Endometrium (tissue), 2 donors: ENCODE measurements at regions not wholly inside any gene's neighbourhood (a gene's known extent, or its start where the extent isn't known, plus 50 kb on each side); places are given as distances from the start of the nearest gene placed in this dataset.

Experiments
- FAIRE-seq: peaks from 2 replicates; lab custom pipeline; 2012; peaks lifted over from hg19 to GRCh38; lab: Jason Lieb, UNC
- donor health status: control.
- donor health status: control.

DNA sequence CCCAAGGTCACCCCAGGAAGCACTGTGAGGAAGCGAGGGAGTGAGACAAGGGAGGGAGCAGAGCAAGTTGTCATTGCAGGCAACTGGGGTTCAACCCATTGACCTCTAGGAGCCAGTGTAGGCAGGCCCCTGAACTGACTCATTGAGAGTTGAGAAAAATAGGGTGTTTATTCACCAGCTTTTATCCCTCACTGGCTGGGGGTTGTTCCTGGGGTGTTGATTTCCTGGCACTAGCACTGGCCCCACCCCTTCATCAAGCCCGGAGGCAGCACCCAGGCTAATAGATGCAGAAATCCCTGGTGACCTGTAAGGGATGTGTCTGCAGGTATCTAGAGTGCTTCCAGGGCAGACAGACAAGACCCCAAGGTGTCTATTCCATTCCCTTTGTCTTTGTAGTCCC lies 183.9 kb downstream of the ARRDC4 start:
- no peak for FAIRE-seq

DNA sequence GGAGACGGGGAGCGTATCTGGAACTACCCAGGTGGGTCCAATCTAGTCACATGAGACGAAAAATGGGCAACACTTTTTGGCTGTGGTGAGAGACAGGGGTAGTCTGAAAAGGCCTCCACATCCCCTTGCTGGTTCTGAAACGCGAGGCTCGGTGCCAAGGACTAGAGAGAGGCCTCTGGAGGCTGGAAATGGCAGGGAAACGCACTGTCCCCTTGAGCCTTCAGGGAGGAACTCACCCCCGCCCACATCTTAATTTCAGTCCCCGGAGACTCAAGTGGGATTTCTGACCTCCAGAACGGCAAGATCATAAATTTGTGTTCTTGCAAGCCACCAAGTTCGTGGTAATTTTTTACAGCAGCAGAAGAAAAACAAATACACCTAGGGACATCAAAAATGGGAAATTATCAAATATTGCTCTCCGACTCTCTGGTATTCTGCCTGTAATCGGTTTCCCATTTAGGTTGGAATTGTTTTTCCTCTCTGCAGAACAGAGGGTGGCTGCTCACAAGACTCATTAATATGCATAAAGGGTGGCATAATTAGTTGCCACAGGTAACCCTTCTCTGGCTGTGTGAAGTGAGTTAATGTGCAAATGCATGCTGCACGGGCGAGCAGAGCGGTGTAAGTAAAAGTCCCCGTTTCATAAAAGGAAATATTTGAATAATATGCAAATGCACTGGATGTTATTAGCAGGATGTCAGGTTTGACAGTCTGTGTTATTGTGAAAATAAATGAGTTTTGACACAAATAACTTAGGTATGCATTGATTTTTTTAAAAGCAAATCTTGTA lies 185.7 kb downstream of the ARRDC4 start:
- no peak for FAIRE-seq

DNA sequence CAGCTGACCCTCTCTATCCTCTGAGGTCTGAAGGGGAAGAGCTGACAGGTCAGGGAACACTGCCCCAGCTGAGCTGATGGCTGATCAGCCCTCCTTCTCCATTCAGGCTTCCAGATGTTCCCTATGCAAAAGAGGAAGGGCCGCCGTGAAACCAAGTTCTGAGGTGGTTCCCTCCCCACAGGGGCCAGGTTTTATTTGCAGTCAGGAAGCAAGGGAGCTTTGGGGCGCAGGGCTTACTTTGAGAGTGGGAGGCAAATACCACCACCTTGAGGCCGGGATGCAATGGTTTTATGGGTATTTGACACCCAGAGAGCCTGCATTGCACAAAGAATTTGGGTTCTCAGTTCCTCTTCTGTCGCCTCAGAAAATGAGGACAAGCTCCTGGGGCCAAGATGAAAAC lies 186.9 kb downstream of the ARRDC4 start:
- FAIRE-seq: no peak

DNA sequence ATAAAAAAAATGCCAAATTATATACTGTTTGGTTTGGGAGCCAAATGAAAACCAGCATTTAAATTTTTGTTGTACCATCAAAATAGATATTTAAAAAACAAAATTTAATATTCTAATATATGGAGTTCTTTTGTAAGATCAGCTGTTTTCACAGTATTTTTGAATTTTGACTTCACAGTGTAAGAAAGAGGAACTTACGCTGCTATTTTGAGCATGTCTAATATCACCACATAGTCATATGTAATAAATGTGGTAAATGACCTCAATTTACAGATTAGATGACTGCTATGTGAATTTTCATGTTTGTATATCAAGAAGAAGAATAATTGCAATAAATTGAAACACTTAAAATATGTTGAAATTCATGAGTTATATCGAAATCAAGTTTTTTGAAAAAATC lies 189.6 kb downstream of the ARRDC4 start:
- no peak for FAIRE-seq

DNA sequence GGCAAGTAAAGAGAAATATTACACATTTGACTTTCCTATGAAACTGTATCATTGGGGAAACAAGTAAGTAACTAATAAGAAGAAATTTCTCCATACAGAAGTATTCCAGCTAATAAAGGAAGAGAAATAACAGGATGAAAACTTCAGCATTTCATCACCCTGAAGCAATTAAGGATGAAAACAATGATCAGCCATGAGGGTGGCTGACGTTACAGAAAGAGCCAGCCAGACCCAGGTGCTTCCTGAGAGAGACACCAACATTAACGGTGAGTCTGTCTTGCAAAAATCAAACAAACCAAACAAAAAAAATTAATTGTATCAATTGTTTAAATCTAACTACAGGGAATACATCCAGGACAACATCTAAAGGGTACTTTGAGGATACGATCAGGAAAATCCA lies 190.0 kb downstream of the ARRDC4 start:
- no peak for FAIRE-seq

DNA sequence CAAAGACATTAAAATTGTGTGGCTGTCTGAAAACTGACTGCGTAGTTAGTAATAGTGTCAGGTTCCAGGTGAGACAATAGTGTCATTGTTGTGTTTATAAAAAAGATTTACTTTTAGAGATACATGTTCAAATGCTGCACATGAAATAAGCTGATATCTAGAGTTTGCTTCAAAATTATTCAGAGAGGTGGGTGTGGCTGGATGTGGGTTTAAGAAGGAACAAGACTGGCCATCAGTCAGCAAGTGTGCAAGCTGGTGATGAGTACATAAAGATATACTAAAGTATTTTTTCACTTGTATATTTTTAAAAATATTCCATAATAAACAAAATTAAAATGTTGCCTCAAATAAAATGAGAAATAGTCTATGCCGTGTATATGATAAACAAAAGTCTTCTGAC lies 190.6 kb downstream of the ARRDC4 start:
- FAIRE-seq: no peak

DNA sequence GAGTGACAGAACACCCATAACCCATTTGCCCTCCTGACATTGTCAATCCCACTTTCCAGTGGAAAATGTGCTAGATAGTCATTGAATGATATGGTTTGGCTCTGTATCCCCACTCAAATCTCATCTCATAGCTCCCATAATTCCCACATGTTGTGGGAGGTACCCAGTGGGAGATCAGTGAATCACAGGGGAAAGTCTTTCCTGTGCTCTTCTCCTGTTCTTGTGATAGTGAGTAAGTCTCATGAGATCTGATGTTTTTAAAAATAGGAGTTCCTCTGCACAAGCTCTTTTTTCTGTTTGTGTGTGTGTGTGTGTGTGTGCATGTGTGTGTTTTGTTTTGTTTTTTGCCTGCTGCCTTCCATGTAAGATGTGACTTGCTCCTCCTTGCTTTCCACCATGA lies 191.7 kb downstream of the ARRDC4 start:
- FAIRE-seq: no peak

DNA sequence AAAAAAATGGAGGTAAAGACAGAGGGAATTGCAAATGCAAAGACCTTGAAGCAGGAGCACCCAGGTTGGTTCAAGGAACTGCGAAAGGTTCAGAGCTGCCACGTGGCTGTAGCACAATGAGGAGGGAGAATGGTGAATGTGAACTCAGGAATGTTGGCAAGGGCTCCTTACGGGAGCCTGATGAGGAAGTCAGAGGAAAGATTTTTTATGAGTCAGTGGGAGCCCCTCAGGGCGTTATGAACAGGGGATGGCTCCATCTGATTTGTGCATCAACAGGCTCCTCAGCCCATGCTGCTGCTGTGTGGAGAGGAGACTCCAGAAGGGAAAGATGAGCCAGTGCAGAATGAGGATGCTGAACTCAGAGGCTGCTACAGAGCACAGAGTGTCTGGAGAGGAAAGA lies 194.4 kb downstream of the ARRDC4 start:
- FAIRE-seq: no peak

DNA sequence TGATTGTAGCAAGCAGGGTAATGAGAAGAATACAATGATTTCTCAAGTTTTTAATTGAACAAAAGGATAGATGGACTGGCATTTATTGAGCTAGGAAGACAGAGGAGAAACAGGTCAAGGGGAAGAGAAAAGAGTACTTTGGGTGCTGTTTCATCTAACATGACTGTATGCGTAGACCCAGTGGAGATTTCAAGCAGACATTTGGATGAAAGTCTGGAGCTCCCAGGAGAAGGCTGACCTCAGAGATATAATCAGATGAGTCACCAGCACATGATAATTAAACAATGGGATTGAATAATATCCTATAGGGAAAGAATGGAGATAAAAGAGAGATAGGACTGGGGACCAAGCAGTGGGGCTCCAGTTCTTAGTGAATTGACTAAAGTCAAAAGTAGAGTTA lies 194.9 kb downstream of the ARRDC4 start:
- no peak for FAIRE-seq

DNA sequence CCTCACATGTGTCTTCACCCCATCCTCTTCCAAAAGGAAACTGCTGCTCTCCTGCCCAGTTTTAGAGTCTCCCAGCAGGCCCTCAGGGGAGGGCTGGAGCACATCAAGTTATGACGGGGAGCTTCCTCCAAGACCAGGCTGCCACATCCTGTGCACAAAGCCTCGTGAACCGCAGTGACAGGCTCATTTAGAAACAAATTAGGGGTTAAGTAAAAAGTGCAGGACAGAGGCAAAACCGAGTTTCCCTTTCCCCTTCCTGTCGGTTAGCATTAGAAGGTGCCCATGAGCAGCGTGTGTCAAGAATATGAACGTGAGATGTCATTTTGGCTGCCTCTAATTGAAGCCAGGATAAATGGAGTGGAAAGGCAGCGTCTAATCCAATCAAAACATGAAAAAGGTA lies 199.7 kb downstream of the ARRDC4 start:
- FAIRE-seq: no peak

DNA sequence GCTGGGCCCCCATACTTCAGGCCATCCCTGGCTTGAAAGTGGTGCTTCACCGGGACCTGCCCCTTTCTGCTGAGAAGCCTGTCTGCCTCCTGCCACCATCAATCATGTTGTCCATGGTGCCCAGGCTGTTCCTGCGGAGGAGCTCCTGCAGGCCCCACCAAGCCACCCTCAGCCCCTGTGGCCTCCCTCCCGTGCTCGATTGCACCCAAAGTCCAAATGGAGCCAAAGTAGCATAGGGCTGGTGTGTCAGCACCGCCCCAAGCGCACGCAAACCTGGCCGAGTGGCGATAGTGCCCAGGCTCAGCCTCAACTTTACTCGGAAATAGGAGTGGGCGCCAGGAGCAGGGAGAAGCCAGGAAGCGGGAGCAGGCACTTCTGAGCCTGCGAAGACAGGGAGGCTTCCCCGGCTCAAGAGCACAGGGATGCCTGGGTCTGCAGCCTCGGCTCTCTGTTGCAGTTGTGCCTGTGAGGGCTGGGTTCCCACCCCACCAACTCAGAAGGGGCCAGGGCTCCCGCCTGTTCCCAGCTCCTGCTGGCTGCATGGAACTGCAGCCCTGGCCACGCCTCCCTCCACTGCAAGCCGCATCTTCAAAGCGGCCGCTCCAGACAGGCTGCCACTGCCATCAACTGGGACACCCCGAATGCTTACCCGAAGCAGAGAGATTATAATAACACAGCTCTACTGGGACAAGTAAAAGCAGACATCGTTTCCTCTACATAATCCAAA lies 203.0 kb downstream of the ARRDC4 start:
- no peak for FAIRE-seq

DNA sequence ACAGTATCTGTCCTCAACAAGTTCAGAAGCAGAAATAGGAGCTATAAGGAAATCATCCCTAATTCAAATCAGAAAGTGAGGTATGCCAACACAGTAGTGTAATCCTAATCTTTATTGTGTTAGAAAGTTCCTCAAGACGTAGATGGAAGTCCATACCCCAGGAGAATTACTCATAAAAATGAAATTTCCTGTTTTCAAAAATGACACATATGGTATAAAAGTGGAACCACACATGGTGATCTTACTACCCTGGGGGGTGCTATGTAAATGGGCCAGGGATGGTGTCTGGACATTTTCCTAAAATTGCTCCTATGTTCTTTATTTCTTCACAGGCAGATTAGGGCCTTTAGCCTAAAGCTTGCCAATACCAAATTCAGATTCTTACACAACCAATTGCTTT lies 204.1 kb downstream of the ARRDC4 start:
- FAIRE-seq: no peak

DNA sequence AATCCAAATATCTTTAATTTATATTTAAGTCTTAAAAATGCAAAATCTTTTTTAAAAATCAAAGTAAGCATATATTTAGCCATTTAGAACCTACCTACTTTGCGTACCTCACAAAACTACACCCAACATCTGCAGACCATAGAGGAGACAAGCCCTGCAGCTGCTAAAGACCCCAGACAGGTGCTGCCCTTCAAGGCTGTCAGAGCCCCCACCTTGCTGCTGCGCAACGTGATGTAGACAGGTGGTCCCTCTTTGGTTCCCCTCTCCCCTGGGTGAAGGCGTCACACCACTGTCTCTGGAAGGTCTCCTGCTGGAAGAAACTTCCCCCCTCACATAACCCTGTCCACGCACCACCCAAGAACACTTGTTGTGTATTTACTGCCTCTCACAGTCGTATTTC lies 204.5 kb downstream of the ARRDC4 start:
- no peak for FAIRE-seq

DNA sequence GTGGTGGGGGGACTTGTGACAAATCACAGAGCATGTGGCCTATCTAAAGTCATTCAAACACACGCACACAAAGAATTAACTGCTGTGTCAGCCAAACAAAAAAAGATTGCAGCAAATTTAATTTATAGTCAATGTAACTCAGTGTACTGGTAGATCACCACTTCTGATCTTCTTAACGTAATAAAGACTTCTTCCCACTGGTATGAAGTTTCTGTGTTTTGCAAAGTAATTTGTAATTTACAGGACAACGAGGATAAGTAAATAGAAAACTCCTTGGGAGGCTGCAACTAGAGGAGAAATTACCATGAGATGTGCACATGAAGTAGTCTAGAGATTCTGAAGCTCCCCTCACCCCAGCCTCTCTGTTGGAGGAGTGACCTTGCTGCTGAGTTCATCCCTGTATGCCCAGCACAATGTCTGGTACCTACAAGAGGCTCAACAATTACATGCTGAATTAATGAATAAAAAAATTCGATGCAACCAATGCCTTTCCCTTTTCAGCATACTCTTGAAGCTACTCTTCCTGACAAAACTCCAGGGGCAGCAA lies 207.3 kb downstream of the ARRDC4 start:
- FAIRE-seq: no peak

DNA sequence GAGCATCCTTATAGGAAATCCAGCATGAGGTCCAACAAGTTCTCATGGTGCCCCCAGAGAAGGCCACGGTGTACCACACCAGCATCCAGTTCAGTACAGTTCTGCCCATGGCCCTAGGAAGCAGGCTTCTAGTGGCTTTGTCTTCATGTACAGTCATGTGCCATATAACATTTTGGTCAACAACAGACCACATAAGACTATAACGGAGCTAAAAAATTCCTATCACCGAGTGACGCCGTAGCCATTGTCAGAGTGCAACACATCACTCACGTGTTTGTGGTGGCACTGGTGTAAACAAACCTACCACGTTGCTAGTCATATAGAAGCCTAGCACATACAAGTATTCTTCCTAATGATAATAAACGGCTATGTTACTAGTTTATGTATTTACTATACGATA lies 209.0 kb downstream of the ARRDC4 start:
- no peak for FAIRE-seq

DNA sequence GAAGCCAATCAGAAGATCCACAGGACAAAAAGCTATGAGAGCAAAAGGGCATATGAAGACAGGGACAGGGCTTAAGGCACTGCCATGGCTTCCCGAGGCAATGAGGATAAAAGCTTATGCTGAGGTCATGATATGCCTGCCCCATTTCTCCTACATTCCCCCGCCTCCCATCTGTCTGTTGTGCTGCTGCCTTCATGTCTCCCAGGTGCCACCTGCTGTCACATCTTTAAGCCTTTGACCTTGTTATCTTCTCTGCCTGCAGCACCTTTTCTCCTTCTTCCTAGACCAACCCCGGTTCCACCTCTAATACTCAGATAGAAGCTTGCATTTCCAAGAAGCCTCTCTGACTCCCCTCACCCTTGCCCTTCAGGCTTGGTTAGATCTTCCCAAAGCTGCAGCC lies 213.8 kb downstream of the ARRDC4 start:
- FAIRE-seq: no peak

DNA sequence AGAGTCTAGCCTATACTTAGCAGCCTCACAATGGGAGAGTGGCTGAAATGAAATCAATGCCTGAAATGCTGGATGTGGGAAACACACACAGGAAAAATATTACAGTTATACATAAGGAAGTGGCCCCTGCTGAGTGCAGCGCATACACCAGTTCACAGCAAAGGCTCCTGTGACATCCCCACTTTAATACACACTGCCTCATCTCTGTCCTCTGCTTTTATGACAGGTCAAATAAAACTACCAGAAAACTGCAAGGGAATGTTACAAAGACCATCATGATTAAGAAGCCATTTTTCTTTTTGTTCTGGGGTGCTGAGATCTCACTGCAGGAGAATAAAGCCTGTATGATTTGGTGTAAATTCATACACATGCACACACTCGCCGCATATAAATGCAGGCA lies 214.3 kb downstream of the ARRDC4 start:
- FAIRE-seq: no peak

DNA sequence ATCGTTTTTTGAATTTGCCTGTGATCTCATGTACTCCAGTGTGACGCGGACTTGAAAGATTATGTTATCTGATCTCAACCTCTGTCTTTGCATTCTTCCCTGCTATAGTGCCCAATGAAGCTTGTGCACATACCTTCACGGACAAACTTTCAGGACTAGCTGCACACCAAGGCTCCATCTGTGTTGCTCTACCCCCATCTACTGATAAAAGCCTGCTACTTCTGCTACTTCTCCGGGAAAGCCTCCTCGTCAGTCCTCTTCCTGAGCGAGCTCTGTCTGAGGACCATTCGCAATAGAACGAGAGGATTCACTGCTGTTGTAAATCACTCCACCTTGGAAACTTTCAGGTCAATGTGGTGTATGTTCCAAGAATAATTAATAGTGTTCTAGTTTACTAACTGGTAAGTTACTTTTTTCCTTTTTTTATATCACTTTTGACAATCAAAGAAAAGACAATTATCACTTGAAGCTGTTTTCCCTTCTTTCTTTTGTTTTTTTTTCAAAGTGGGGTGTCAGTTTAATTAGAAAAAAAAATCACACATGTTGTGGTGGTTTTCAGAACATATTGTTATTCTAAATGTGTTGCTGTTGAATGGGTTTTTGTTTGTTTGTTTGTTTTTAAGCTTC lies 217.6 kb downstream of the ARRDC4 start:
- peak; percentile 80 for FAIRE-seq

DNA sequence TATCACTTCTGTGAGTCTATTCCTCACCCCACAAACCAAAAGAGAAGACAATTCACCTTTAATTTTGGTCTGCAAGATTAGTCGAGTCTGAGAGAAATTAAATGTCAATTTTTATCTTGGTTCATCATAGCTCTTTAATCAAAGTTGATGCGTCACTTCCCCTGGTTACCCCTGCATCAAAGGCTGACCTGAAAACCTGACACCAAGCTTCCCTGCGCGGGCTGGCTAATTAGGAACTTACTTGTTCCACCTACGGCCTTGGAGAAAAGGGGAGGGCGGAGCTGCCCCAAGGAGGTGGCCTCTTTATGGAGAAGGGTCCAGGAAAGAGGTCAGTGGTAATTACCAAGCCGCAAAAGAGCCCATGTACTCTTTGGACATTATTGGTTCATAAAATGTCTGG lies 218.4 kb downstream of the ARRDC4 start:
- no peak for FAIRE-seq

DNA sequence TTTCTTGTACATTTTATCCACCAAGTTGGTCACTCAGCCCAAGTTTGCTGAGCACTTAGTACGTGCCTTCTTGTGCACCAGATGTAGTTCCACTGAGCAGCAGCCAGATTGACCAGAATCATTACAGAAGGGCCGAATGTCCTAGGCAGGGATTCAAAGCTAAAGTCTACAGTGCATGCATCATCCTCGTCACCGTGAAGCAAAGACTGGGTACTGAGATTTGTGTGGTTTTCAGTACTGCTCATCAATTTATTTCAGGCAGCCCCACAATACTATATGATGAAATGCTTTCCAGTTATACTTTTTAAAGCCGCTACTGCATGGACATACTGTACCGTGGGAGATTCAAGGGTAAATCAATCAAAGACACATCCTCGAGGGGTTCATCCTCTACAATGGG lies 227.0 kb downstream of the ARRDC4 start:
- no peak for FAIRE-seq

DNA sequence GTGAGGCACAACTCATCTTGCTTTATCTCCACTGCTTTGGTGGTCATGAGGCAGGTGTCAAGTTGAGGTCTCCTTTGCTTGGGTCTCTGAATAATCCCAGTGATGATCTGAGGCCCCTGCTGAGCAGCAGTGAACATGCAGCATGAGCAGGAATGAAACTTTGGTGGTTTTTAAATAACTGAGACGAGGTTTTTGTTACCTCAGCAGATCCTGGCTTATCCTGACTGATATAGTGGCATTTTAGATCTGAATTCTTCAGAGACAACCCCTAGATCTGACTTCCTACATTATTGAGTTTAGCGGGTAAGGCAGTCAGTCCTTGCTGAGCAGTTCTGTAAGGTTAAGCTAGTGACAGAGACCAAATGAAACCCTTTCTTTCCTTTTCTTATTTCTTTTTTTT lies 230.4 kb downstream of the ARRDC4 start:
- no peak for FAIRE-seq

DNA sequence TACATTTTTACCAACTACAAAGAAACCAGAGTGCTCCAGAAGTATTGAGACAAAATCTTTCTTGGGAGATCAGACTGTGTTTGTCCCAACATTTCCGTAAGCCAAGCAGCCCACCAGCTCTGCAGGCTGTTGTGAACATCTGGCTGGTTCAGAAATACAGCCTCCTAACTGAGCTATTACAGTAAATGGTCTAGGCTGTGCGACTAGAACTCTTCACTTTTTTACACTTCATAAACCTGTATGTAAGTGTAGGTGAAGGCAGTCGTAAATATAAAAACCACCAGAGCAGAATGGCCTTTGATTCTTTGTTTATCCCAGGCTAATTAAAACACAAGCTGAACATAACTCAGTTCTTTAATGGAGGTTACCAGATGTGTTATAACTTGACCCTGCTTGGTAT lies 235.3 kb downstream of the ARRDC4 start:
- no peak for FAIRE-seq

DNA sequence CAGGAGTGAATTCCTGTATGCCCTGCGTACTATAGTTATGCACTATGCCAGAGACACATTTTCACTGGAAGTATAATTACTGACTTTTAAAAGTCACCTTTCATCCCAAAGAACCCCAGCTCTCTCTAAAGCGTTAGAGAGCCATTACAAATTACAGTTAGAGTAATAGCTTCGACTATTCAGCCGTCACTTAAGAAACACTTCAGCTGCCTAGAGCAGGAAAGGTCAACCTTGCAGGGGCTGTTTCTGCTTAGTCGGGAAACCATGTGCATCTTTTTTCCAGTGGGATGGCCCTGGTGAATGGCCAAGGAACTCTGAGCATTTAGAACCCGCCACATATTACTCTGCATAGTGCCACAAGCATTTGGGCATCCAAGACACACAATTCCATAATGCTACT lies 235.9 kb downstream of the ARRDC4 start:
- no peak for FAIRE-seq
